ENCODE measurements at regions not wholly inside any gene's neighbourhood (a gene's known extent, or its start where the extent isn't known, plus 50 kb on each side); places are given as distances from the start of the nearest gene placed in this dataset.

DNA sequence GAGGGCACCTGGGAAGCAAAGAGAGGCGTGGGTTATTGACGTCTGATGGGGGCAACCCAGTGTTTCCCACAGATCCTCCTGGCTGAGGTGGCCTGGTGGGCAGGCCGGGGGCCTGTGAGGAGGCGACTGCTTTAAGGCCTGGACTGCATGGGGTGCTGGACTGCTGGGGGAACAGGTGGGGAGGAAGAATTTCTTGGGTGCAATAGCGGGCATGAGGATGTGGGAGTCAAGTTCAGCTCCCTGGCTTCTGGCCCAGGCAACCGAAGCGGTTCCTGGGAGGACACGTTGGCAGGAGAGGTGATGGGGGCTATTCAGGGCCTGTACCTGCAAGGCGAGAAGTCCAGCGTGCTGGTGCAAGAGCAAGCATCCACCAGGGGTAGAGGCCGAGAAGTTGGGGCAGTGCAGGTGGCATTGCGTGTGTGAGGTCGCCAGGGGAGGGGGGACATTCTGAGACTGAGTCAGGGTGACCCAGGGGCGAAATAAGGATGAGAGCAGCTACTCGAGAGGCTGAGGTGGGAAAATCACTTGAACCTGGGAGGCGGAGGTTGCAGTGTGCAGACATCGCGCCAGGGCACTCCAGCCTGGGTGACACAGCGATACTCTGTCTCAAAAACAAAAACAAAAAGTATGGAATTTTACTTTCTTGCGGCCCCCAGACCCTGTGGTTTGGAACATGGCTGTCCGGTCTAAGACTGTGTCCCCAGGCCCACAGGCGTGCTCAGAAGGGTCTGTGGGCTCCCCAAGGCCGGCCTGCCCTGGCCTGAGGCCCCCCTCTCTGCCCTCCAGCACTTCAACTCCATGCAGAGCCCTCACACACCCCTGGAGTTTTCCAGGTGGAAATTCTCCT lies 53.6 kb upstream of the ELN start:
- TF ChIP-seq, protein P1, sequence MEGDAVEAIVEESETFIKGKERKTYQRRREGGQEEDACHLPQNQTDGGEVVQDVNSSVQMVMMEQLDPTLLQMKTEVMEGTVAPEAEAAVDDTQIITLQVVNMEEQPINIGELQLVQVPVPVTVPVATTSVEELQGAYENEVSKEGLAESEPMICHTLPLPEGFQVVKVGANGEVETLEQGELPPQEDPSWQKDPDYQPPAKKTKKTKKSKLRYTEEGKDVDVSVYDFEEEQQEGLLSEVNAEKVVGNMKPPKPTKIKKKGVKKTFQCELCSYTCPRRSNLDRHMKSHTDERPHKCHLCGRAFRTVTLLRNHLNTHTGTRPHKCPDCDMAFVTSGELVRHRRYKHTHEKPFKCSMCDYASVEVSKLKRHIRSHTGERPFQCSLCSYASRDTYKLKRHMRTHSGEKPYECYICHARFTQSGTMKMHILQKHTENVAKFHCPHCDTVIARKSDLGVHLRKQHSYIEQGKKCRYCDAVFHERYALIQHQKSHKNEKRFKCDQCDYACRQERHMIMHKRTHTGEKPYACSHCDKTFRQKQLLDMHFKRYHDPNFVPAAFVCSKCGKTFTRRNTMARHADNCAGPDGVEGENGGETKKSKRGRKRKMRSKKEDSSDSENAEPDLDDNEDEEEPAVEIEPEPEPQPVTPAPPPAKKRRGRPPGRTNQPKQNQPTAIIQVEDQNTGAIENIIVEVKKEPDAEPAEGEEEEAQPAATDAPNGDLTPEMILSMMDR (IDR thresholded peaks at IDR 0.05): no peak
- no peak for DNase-seq
- Mint-ChIP-seq H3K4me1 (ENCODE audit: low read depth) (peaks cover 9% of the 10 kb centered on the region; the same call in 1 of the 2 replicates), H3K27ac (no peak overlapping the region), H3K27me3 (ENCODE audit: insufficient read depth) (peaks cover 6% of the 10 kb centered on the region), H3K9me3 (no peaks in the 10 kb centered on the region), H3K4me3 (no peak overlapping the region), H3K36me3 (ENCODE audit: low read depth) (no peaks in the 10 kb centered on the region)

DNA sequence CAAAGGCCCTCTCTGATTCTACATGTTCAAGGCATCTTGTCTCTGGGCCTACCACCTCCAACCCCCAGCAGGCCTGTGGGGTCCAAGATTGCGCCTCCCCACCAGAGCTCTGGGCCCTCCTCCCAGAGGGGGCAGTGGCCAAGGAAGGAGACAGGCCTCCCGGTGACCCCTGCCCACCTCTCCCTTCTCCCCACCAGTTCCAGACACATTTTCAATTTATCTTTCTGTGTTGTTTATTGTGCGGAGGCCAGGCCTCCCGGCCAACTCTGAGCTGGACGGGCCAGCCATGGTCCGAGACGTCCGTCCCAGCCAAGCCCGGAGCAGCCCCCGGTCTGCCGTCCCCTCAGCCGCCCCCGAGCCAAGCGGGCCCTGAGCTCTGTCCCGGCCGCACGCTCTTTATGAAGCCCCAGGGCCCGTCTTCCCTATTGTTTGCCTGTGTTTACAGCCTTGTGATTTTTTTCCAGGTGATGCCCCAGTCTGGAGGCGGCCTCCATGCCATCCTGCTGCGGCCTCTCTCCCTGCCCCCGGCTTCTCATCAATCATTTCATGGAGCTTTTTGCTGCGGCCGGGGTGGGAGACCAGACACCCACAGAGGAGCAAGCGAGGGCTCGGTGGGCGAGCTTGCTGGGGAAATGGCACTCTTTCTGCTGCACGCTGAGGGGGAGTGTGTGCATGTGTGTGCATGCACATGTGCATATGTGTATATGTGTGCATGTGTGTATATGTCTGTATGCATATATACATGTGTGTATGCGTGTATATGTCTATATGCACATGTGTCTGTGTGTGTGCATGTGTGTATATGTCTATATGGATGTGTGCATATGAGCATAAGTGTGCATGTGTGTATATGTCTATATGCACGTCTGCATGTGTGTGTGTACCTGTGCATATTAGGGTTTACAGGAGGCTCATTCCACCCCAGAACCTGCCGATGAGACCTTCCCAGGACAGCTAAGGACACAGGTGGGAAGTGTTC lies 52.7 kb upstream of the ELN start:
- TF ChIP-seq, protein P1 (IDR thresholded peaks at IDR 0.05): no peak
- H3K36me3 Mint-ChIP-seq (ENCODE audit: low read depth): no peaks in the 10 kb centered on the region
- H3K4me3 Mint-ChIP-seq: no peak overlapping the region
- H3K9me3 Mint-ChIP-seq: no peaks in the 10 kb centered on the region
- peaks cover 2% of the 10 kb centered on the region for H3K27me3 Mint-ChIP-seq (ENCODE audit: insufficient read depth)
- no peak overlapping the region for H3K27ac Mint-ChIP-seq
- no peak for DNase-seq
- peaks cover 9% of the 10 kb centered on the region; the same call in 1 of the 2 replicates for H3K4me1 Mint-ChIP-seq (ENCODE audit: low read depth)

DNA sequence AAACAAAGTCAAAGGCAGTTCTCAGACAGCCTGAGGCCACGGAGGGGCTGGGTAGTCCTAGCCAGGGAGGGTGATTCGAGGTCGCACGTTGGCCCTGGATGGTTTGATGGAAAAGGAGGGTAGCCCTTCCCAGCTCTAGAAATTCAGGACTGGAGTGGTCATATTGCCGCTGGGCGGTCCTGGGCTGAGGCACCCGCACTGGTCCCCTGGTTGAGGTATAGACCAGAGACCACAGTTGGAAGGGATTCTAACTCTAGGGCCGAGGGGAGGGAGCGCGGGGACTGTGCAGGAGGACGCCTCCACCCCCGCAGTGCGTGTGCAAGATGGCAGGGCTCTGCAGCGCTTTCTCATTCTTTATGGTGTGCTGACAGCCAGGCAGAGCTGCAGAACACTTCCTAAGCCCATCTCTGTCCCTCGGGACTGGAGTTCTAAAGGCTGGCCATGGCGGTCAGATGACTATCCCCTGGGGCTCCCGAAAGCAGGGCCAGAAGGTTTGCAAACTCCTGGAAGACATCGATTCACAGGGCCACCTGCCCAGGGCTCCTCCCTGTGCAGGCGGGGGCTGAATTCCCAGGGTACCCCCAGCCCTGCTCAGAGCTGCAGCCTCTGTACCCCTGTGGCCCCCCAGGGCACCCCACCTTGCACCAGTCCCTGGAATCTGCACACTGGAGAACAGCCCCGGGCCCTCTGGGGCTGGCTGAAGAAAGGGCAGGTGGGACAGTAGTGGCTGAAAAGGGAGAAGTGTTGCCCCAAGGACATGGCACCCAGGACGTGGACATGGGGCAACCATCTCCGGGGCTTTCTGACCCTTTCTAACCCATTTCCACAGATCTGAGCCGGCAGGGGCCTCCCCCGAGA lies 51.0 kb upstream of the ELN start:
- no peaks in the 10 kb centered on the region for H3K36me3 Mint-ChIP-seq (ENCODE audit: low read depth)
- peaks cover 9% of the 10 kb centered on the region; the same call in 1 of the 2 replicates for H3K4me1 Mint-ChIP-seq (ENCODE audit: low read depth)
- H3K27me3 Mint-ChIP-seq (ENCODE audit: insufficient read depth): no peaks in the 10 kb centered on the region; the same call in none of the 2 replicates
- DNase-seq: no peak
- no peaks in the 10 kb centered on the region for H3K9me3 Mint-ChIP-seq
- H3K4me3 Mint-ChIP-seq: no peak overlapping the region
- H3K27ac Mint-ChIP-seq: no peak overlapping the region
- TF ChIP-seq, protein P1 (IDR thresholded peaks at IDR 0.05): no peak

DNA sequence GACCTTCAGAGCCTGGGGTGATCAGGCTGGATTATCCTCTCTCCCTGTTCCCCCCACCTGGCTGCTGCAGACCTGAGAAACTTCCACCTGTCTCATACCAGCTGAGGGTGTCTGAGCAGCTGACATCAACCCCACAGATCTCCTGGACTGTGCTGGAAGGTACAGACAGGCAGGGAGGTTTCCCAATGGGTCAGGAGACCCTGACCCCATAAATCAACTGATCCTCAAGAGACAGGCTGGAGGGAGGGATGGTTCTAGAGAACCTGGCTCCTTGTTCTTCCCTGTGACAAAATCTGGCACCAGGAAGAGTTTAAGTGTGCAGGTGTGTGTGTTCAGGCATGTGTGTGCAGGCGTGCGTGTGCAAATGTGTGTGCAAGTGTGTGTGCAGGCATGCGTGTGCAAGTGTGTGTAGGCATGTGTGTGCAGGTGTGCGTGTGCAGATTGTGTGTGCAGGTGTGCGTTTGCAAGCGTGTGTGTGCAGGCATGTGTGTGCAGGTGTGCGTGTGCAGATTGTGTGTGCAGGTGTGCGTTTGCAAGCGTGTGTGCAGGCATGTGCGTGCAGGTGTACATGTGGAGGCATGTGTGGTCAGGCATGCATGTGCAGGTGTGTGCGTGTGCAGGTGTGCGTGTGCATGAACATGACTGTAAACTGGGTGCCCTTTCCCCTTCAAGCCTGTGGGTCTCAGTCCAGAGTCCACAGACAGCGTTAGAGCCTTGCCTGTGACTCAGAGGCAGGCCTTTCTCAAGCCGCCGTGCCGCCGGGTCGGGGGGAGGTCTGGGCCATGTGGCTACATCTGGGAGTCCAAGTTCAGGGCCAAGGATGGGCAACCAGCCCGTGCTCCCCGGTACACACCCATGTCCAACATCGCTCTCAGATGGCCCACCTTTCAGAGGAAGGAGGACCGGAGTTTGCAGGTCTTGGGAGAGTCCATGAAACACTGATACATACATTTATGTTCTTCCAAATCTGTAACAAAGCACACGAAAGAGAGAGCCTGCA lies 50.1 kb upstream of the ELN start:
- TF ChIP-seq, protein P1 (IDR thresholded peaks at IDR 0.05): no peak
- DNase-seq: no peak
- Mint-ChIP-seq H3K4me3 (no peak overlapping the region), H3K36me3 (ENCODE audit: low read depth) (no peaks in the 10 kb centered on the region), H3K27me3 (ENCODE audit: insufficient read depth) (no peaks in the 10 kb centered on the region; the same call in none of the 2 replicates), H3K27ac (no peak overlapping the region; the same call in 1 of the 2 replicates), H3K9me3 (no peaks in the 10 kb centered on the region), H3K4me1 (ENCODE audit: low read depth) (peaks cover 9% of the 10 kb centered on the region; the same call in 1 of the 2 replicates)

All from HFFc6 (cell line).